Nephron (organoid): ENCODE measurements at regions not wholly inside any gene's neighbourhood (a gene's known extent, or its start where the extent isn't known, plus 50 kb on each side); places are given as distances from the start of the nearest gene placed in this dataset.
"Not testable (repeated sequence)": the region's sequence is repeated elsewhere in the genome, so short reads cannot be mapped to it uniquely, and the experiment has no call there.

Source experiments
- H3K27ac Mint-ChIP-seq, 3 experiments: 2 replicates each; pipeline ENCODE4 v1.8.0; 2020; ENCODE audit warnings: mixed read lengths in 3 of 3, mild to moderate bottlenecking in 2 of 3, moderate library complexity in 1 of 3
- H3K27me3 Mint-ChIP-seq: 2 replicates; pipeline ENCODE4 v1.8.0; 2021; ENCODE audit warnings: low read depth, mild to moderate bottlenecking, moderate library complexity, mixed read lengths
- H3K36me3 Mint-ChIP-seq: 2 replicates; pipeline ENCODE4 v1.8.0; 2020; ENCODE audit warnings: low read depth, mixed read lengths
- H3K4me1 Mint-ChIP-seq: 2 replicates; pipeline ENCODE4 v1.8.0; 2020; ENCODE audit warnings: mixed read lengths
- H3K4me3 Mint-ChIP-seq, 3 experiments: 2 replicates each; pipeline ENCODE4 v1.8.0; 2020; ENCODE audit warnings: mild to moderate bottlenecking in 3 of 3, mixed read lengths in 3 of 3, moderate library complexity in 2 of 3
- H3K9me3 Mint-ChIP-seq: 2 replicates; pipeline ENCODE4 v1.8.0; 2020; ENCODE audit warnings: mixed read lengths
- CTCF ChIP-seq, 3 experiments: fragments of 200-600 bp; sonication (generic); IDR thresholded peaks; one replicate each; pipeline ENCODE4 v1.5.0; 2021; ENCODE audit warnings: antibody characterized with exemption in 3 of 3; ENCODE audit not compliant: unreplicated experiment in 3 of 3

GRCh38 chr5:159807586-159807985 is 108.7 kb upstream of the ADRA1B start:
- H3K9me3 Mint-ChIP-seq = peaks cover 20% of the 10 kb centered on the region
- H3K4me3 Mint-ChIP-seq = no peak overlapping the region
- no peaks in the 10 kb centered on the region for H3K36me3 Mint-ChIP-seq
- peaks cover 9% of the 10 kb centered on the region for H3K27me3 Mint-ChIP-seq
- no peak for TF ChIP-seq CTCF (IDR thresholded peaks at IDR 0.05; ENCODE audit: unreplicated experiment in 3 of 3)
- H3K27ac Mint-ChIP-seq = no peak overlapping the region
- H3K4me1 Mint-ChIP-seq = no peaks in the 10 kb centered on the region

GRCh38 chr5:159811712-159812111 is 104.6 kb upstream of the ADRA1B start:
- Mint-ChIP-seq H3K9me3 (peaks cover 7% of the 10 kb centered on the region), H3K36me3 (no peaks in the 10 kb centered on the region), H3K4me3 (no peak overlapping the region), H3K4me1 (peaks cover 6% of the 10 kb centered on the region), H3K27ac (no peak overlapping the region), H3K27me3 (peaks cover 9% of the 10 kb centered on the region)
- no peak for TF ChIP-seq CTCF (IDR thresholded peaks at IDR 0.05; ENCODE audit: unreplicated experiment in 3 of 3)

GRCh38 chr5:159812759-159813158 is 103.5 kb upstream of the ADRA1B start:
- H3K27ac Mint-ChIP-seq, H3K27me3 Mint-ChIP-seq, H3K9me3 Mint-ChIP-seq, H3K4me1 Mint-ChIP-seq, H3K36me3 Mint-ChIP-seq, H3K4me3 Mint-ChIP-seq: not testable (repeated sequence)

- peaks cover 9% of the 10 kb centered on the region for H3K4me1 Mint-ChIP-seq
- peaks cover 9% of the 10 kb centered on the region for H3K27me3 Mint-ChIP-seq
- TF ChIP-seq CTCF (IDR thresholded peaks at IDR 0.05; ENCODE audit: unreplicated experiment in 3 of 3) = no peak
- no peak overlapping the region for H3K4me3 Mint-ChIP-seq
- peaks cover 2% of the 10 kb centered on the region for H3K9me3 Mint-ChIP-seq
- H3K27ac Mint-ChIP-seq = no peak overlapping the region
- no peaks in the 10 kb centered on the region for H3K36me3 Mint-ChIP-seq
Observed at GRCh38 chr5:159814222-159814621, 102.1 kb upstream of the ADRA1B start.

- Mint-ChIP-seq H3K4me3 (no peak overlapping the region), H3K36me3 (no peaks in the 10 kb centered on the region), H3K4me1 (peaks cover 9% of the 10 kb centered on the region), H3K27ac (no peak overlapping the region), H3K27me3 (peaks cover 7% of the 10 kb centered on the region), H3K9me3 (no peaks in the 10 kb centered on the region)
- TF ChIP-seq CTCF (IDR thresholded peaks at IDR 0.05; ENCODE audit: unreplicated experiment in 3 of 3) = no peak
Observed at GRCh38 chr5:159814805-159815585, 101.3 kb upstream of the ADRA1B start.

GRCh38 chr5:159817262-159818029 is 98.8 kb upstream of the ADRA1B start:
- Mint-ChIP-seq H3K27ac (no peak overlapping the region), H3K9me3 (no peaks in the 10 kb centered on the region), H3K4me1 (peaks cover 9% of the 10 kb centered on the region), H3K4me3 (no peak overlapping the region), H3K36me3 (no peaks in the 10 kb centered on the region), H3K27me3 (peaks cover 9% of the 10 kb centered on the region)
- no peak for TF ChIP-seq CTCF (IDR thresholded peaks at IDR 0.05; ENCODE audit: unreplicated experiment in 3 of 3)
